Hematopoietic multipotent progenitor cell treated with erythropoietin and hydrocortisone succinate and interleukin-3 and kit ligand, for 15 days (in vitro differentiated cells): ENCODE measurements at regions not wholly inside any gene's neighbourhood (a gene's known extent, or its start where the extent isn't known, plus 50 kb on each side); places are given as distances from the start of the nearest gene placed in this dataset.
"Not testable (repeated sequence)": the region's sequence is repeated elsewhere in the genome, so short reads cannot be mapped to it uniquely, and the experiment has no call there.

Experiments used
- DNase-seq: peaks from one replicate; pipeline ENCODE4 v3.0.0-alpha.2; 2015; ENCODE audit warnings: low spot score

GRCh38 chr4:82301390-82301789 is 72.4 kb downstream of the HNRNPD start:
- DNase-seq, result not testable (repeated sequence)

GRCh38 chr4:82293304-82293703 is 80.5 kb downstream of the HNRNPD start:
- DNase-seq, result no peak

- DNase-seq, result no peak
Observed at GRCh38 chr4:82287720-82288119, 86.1 kb downstream of the HNRNPD start.

GRCh38 chr4:82284858-82285805 is 88.7 kb downstream of the HNRNPD start:
- DNase-seq, result peak; percentile 97

- DNase-seq, result no peak
Observed at GRCh38 chr4:82284475-82284857, 89.3 kb downstream of the HNRNPD start.

GRCh38 chr4:82282875-82283274 is 90.9 kb downstream of the HNRNPD start:
- no peak for DNase-seq

GRCh38 chr4:82279550-82279949 is 94.2 kb downstream of the HNRNPD start:
- not testable (repeated sequence) for DNase-seq

GRCh38 chr4:82276332-82276640 is 97.5 kb downstream of the HNRNPD start:
- no peak for DNase-seq

GRCh38 chr4:82275431-82276331 is 98.1 kb downstream of the HNRNPD start:
- DNase-seq, result no peak

GRCh38 chr4:82274700-82275099 is 99.1 kb downstream of the HNRNPD start:
- not testable (repeated sequence) for DNase-seq

GRCh38 chr4:82272523-82272922 is 101.3 kb downstream of the HNRNPD start:
- DNase-seq, result not testable (repeated sequence)

- DNase-seq, result not testable (repeated sequence)
Observed at GRCh38 chr4:82271915-82272480, 101.8 kb downstream of the HNRNPD start.

- DNase-seq, result no peak
Observed at GRCh38 chr4:82268826-82269193, 105.0 kb downstream of the HNRNPD start.

GRCh38 chr4:82268050-82268825 is 105.6 kb downstream of the HNRNPD start:
- DNase-seq, result no peak

- DNase-seq, result no peak
Observed at GRCh38 chr4:82267506-82267905, 106.3 kb downstream of the HNRNPD start.

GRCh38 chr4:82266345-82266744 is 107.4 kb downstream of the HNRNPD start:
- no peak for DNase-seq

- DNase-seq, result no peak
Observed at GRCh38 chr4:82261084-82261483, 112.7 kb downstream of the HNRNPD start.

- DNase-seq, result no peak
Observed at GRCh38 chr4:82260632-82261031, 113.2 kb downstream of the HNRNPD start.

- no peak for DNase-seq
Observed at GRCh38 chr4:82256718-82257117, 117.1 kb downstream of the HNRNPD start.

- no peak for DNase-seq
Observed at GRCh38 chr4:82255657-82256056, 118.1 kb downstream of the HNRNPD start.

GRCh38 chr4:82248903-82249632 is 124.7 kb downstream of the HNRNPD start:
- no peak for DNase-seq
